Retinal pigment epithelial cell (primary cell): ENCODE measurements at regions not wholly inside any gene's neighbourhood (a gene's known extent, or its start where the extent isn't known, plus 50 kb on each side); places are given as distances from the start of the nearest gene placed in this dataset.

Experiments
- DNase-seq: peaks from one replicate; pipeline ENCODE4 v3.0.0-alpha.2; 2010; ENCODE audit warnings: low read depth
- H3K4me3 ChIP-seq: 2 replicates; pipeline ENCODE4 v1.5.1; 2011; ENCODE audit warnings: mild to moderate bottlenecking, low read length, control low read depth, moderate library complexity
- TF ChIP-seq, protein P1 (sequence below): conservative IDR thresholded peaks from 2 replicates; pipeline ENCODE4 v1.5.1; 2011; ENCODE audit warnings: low read depth, low read length, control low read depth, inconsistent platforms

DNA sequence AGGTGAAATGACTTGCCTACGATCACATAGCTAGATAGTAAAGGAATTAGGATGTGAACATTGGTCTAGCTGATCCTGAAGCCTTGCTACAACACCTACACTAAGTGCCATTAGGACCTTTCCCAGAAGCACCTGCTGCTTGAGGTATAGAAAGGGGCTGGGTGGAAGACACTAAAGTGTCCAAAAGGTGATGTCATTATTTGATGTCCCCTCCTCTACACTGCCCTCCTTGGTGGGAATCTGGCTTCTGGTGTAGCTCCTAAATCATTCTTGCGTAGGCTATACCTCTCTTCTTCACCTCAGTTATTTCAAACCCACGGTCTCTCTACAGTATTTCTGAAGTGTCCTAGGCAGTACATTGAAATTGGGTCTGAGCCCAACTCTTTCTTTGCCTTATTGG lies 132.5 kb upstream of the FGGY start:
- TF ChIP-seq, protein P1, sequence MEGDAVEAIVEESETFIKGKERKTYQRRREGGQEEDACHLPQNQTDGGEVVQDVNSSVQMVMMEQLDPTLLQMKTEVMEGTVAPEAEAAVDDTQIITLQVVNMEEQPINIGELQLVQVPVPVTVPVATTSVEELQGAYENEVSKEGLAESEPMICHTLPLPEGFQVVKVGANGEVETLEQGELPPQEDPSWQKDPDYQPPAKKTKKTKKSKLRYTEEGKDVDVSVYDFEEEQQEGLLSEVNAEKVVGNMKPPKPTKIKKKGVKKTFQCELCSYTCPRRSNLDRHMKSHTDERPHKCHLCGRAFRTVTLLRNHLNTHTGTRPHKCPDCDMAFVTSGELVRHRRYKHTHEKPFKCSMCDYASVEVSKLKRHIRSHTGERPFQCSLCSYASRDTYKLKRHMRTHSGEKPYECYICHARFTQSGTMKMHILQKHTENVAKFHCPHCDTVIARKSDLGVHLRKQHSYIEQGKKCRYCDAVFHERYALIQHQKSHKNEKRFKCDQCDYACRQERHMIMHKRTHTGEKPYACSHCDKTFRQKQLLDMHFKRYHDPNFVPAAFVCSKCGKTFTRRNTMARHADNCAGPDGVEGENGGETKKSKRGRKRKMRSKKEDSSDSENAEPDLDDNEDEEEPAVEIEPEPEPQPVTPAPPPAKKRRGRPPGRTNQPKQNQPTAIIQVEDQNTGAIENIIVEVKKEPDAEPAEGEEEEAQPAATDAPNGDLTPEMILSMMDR = no peak
- H3K4me3 ChIP-seq = no peak overlapping the region
- no peak for DNase-seq

DNA sequence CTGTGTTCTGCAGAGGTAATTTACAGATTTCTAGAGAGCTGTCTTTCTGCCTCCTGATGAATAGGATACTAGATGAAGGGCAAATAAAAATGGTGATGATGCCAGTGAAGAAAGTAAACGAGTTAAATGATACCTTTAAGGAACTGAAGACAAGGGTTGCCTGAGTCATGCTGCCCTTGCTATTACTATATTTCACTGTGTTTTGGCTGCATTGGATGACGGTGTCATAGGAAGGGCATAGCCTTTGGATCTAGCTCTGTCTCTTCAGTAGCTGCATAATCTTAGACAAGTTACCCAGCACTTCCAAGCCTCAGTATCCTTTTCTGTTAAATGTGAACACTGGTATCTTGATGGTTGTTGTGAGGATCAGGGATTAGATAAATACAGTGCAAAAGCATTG lies 131.5 kb upstream of the FGGY start:
- DNase-seq = no peak
- H3K4me3 ChIP-seq = no peak overlapping the region
- TF ChIP-seq, protein P1 = no peak

DNA sequence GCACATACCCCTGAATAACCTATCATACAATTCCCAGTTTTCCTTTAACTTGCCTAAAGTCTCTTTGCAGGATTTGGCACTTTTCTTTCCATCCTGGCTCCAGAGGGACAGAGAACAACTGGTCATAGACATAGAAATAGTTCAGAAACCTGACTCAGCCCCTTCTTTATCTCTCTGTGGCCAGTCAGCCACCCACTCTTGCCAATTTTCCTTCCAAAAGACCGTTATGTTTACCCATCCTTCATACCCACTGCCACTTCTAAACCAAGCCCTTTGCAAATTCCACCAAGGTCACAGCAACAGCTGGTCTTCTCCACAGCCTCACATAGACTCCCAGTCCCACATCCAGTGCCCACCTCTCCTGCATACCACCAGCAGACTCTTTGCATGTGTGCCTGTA lies 127.2 kb upstream of the FGGY start:
- H3K4me3 ChIP-seq = no peak overlapping the region
- TF ChIP-seq, protein P1 = no peak
- no peak for DNase-seq

DNA sequence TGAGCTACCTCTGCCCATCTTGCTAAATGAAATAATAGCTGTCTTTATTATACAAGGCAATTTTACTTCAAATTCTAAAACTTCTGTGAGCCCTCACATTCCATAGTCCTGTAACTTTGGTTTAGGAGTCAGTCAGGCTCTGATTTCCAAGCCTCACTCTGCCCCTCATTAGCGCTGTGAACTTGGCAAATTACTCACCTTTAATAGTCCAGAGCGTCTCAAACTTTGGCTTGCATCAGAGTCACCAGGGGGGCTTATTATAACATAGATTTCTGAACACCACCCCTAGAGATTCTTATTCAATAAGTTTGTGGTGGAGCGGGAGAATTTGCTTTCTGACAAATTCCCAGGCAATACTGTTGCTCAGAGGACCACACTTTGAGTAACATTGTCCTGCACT lies 126.2 kb upstream of the FGGY start:
- TF ChIP-seq, protein P1 = no peak
- DNase-seq = no peak
- H3K4me3 ChIP-seq = no peak overlapping the region

DNA sequence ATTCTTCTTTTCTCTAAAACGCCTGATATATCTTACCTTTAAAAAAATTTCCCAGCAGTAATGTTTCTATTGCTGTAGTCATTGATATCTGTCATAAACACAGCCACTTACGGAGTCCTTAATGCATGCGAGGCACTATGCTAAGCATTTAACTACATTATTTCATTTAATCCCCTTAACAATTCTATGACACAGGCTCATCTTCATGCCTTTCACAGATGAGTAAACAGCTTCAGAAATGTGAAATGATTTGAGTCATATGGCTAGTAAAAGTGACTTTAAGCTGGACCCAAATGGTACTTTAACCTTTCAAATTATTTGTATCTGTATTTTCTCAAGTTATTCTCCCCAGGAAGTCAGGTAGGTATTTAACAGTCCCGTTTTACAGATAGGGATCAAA lies 125.1 kb upstream of the FGGY start:
- TF ChIP-seq, protein P1 = no peak
- no peak for DNase-seq
- H3K4me3 ChIP-seq = no peak overlapping the region

DNA sequence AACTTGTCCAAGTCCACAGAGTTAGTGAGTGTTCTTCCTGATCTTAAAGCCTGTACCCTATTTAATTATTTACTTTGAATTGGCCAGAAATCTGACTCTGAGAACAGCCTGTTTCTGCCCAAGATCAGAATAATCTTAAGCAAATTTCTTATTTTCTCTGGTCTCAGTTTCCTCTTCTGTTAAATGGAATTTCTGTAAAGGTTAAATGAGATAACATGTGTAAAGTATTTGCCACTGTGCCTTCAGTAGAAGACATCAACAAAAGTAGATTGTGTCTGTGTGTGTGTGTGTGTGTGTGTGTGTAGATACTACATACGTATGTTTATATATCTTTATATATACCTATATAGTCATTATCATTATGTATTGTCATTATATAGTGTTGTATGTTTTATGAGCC lies 124.2 kb upstream of the FGGY start:
- TF ChIP-seq, protein P1 = no peak
- no peak for DNase-seq
- H3K4me3 ChIP-seq = no peak overlapping the region

DNA sequence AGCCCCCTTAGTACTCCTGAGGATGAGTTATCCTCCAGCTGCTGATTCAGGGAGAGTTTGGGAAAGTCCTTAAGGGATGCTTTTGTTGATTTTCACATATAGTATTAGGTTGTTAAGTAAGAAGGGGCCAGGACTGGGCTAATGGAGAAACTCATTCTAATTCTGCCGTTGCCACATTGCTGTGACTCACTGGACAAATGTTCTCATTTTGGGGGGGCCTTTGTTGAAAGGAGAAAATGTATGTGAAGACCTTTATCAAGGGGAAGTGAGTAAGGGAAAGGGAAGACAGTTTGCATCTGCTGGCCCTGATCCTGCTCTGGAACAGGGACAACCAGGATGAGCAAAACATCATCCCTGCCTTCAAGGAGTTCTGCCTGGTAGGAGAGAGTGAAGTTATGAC lies 123.2 kb upstream of the FGGY start:
- no peak overlapping the region for H3K4me3 ChIP-seq
- no peak for DNase-seq
- TF ChIP-seq, protein P1 = no peak
